ENCODE measurements at regions not wholly inside any gene's neighbourhood (a gene's known extent, or its start where the extent isn't known, plus 50 kb on each side); places are given as distances from the start of the nearest gene placed in this dataset.

- Histone ChIP-seq H3K27me3 (no peaks in the 10 kb centered on the region), H3K27ac (no peak overlapping the region), H3K9me3 (no peaks in the 10 kb centered on the region), H3K4me3 (no peak overlapping the region), H3K36me3 (no peaks in the 10 kb centered on the region), H3K4me1 (peaks cover 6% of the 10 kb centered on the region)
- no peak for TF ChIP-seq EP300 (IDR thresholded peaks at IDR 0.05)
- no peak for TF ChIP-seq POLR2AphosphoS5 (IDR thresholded peaks at IDR 0.05)
- no peak for TF ChIP-seq POLR2A (IDR thresholded peaks at IDR 0.05)
- TF ChIP-seq CTCF (IDR thresholded peaks at IDR 0.05), result no peak
- WGBS, result 81% methylated on average over 2 of the region's 2 CpGs
- no peak for DNase-seq (ENCODE audit: low spot score in 2 of 2)
These were observed 801.1 kb upstream of the CXADR start for GRCh38 chr21:16711757-16712156.

GRCh38 chr21:16713331-16714117 is 799.3 kb upstream of the CXADR start:
- TF ChIP-seq POLR2AphosphoS5 (IDR thresholded peaks at IDR 0.05) (no peak), CTCF (IDR thresholded peaks at IDR 0.05) (no peak), EP300 (IDR thresholded peaks at IDR 0.05) (no peak), POLR2A (IDR thresholded peaks at IDR 0.05) (no peak)
- peaks cover 6% of the 10 kb centered on the region for H3K4me1 ChIP-seq
- no peak overlapping the region for H3K27ac ChIP-seq
- 58% methylated on average over 4 of the region's 4 CpGs for WGBS
- no peak overlapping the region for H3K4me3 ChIP-seq
- no peaks in the 10 kb centered on the region for H3K27me3 ChIP-seq
- H3K9me3 ChIP-seq, result no peaks in the 10 kb centered on the region
- no peak for DNase-seq (ENCODE audit: low spot score in 2 of 2)
- no peaks in the 10 kb centered on the region for H3K36me3 ChIP-seq

GRCh38 chr21:16740511-16740910 is 772.3 kb upstream of the CXADR start:
- H3K4me3 ChIP-seq, result no peak overlapping the region
- H3K36me3 ChIP-seq, result no peaks in the 10 kb centered on the region
- no peaks in the 10 kb centered on the region for H3K27me3 ChIP-seq
- H3K27ac ChIP-seq, result no peak overlapping the region
- 80% methylated on average over 8 of the region's 8 CpGs for WGBS
- peaks cover 15% of the 10 kb centered on the region for H3K4me1 ChIP-seq
- DNase-seq (ENCODE audit: low spot score in 2 of 2), result no peak
- TF ChIP-seq POLR2A (IDR thresholded peaks at IDR 0.05) (no peak), EP300 (IDR thresholded peaks at IDR 0.05) (no peak), POLR2AphosphoS5 (IDR thresholded peaks at IDR 0.05) (no peak), CTCF (IDR thresholded peaks at IDR 0.05) (no peak)
- peaks cover 4% of the 10 kb centered on the region for H3K9me3 ChIP-seq

GRCh38 chr21:16741141-16741665 is 771.6 kb upstream of the CXADR start:
- Histone ChIP-seq H3K9me3 (no peaks in the 10 kb centered on the region), H3K4me1 (peaks cover 15% of the 10 kb centered on the region), H3K27me3 (no peaks in the 10 kb centered on the region), H3K36me3 (no peaks in the 10 kb centered on the region), H3K4me3 (no peak overlapping the region), H3K27ac (no peak overlapping the region)
- TF ChIP-seq EP300 (IDR thresholded peaks at IDR 0.05) (no peak), POLR2A (IDR thresholded peaks at IDR 0.05) (no peak)
- no peak for DNase-seq (ENCODE audit: low spot score in 2 of 2)
- 59% methylated on average over 7 of the region's 7 CpGs for WGBS

GRCh38 chr21:16742131-16742641 is 770.7 kb upstream of the CXADR start:
- H3K27me3 ChIP-seq, result no peaks in the 10 kb centered on the region
- TF ChIP-seq CTCF (IDR thresholded peaks at IDR 0.05) (no peak), POLR2A (IDR thresholded peaks at IDR 0.05) (no peak), POLR2AphosphoS5 (IDR thresholded peaks at IDR 0.05) (no peak), EP300 (IDR thresholded peaks at IDR 0.05) (no peak)
- peaks cover 15% of the 10 kb centered on the region for H3K4me1 ChIP-seq
- WGBS, result 29% methylated on average over 3 of the region's 3 CpGs
- no peak for DNase-seq (ENCODE audit: low spot score in 2 of 2)
- no peaks in the 10 kb centered on the region for H3K36me3 ChIP-seq
- H3K9me3 ChIP-seq, result no peaks in the 10 kb centered on the region
- no peak overlapping the region for H3K27ac ChIP-seq
- H3K4me3 ChIP-seq, result no peak overlapping the region

Data from suprapubic skin (tissue), 4 donors.